Vagina (tissue), 2 donors: ENCODE measurements at regions not wholly inside any gene's neighbourhood (a gene's known extent, or its start where the extent isn't known, plus 50 kb on each side); places are given as distances from the start of the nearest gene placed in this dataset.

Experiments used
- DNase-seq, 2 donors: peaks; one replicate each; pipeline ENCODE4 v3.0.0-alpha.2; 2017; ENCODE audit errors: extremely low spot score in 2 of 2
- H3K27ac ChIP-seq: fragments of 200-600 bp; sonication (generic); one replicate; pipeline ENCODE4 v1.5.1; 2019
- H3K27me3 ChIP-seq: fragments of 200-600 bp; sonication (generic); one replicate; pipeline ENCODE4 v1.5.1; 2019
- H3K36me3 ChIP-seq, 2 donors: fragments of 200-600 bp; sonication (generic); one replicate each; pipeline ENCODE4 v1.5.1; 2017 to 2019
- H3K4me1 ChIP-seq: fragments of 200-600 bp; sonication (generic); one replicate; pipeline ENCODE4 v1.5.1; 2019
- H3K4me3 ChIP-seq, 2 donors: fragments of 200-600 bp; sonication (generic); 1 replicate in 1 of 2; 2 replicates in 1 of 2; pipeline ENCODE4 v1.5.1; 2016 to 2019
- H3K9me3 ChIP-seq: fragments of 200-600 bp; sonication (generic); one replicate; pipeline ENCODE4 v1.5.1; 2019
- CTCF ChIP-seq, 3 experiments: fragments of 450-650 bp in 2 of 3; fragments of 200-600 bp in 1 of 3; sonication (generic) in 1 of 3; IDR thresholded peaks; one replicate each; pipeline ENCODE4 v1.5.1; 2017 to 2019; ENCODE audit warnings: antibody characterized with exemption in 3 of 3, mild to moderate bottlenecking in 2 of 3, moderate library complexity in 2 of 3
- POLR2A ChIP-seq, 2 donors: fragments of 450-650 bp; IDR thresholded peaks; one replicate each; pipeline ENCODE4 v1.6.1; 2017; ENCODE audit warnings: antibody characterized with exemption in 2 of 2, mild to moderate bottlenecking in 2 of 2, moderate library complexity in 2 of 2
- POLR2AphosphoS5 ChIP-seq, 2 donors: sonication (generic); formaldehyde crosslinking; IDR thresholded peaks; one replicate each; pipeline ENCODE4 v1.9.0; 2017; ENCODE audit warnings: antibody characterized with exemption in 2 of 2, mild to moderate bottlenecking in 2 of 2, low read depth in 1 of 2; ENCODE audit not compliant: insufficient read depth in 1 of 2
- intact Hi-C: fragments of 100-400 bp; cut with DNase I; formaldehyde crosslinking; loops from one replicate; pipeline ENCODE4 v1.15.1; 2023

GRCh38 chr1:4449972-4450371, 204.4 kb upstream of the AJAP1 start:
- intact Hi-C loops, result no loop called here
- Histone ChIP-seq H3K27me3 (no peaks in the 10 kb centered on the region), H3K27ac (no peak overlapping the region), H3K4me3 (no peak overlapping the region), H3K9me3 (no peaks in the 10 kb centered on the region), H3K4me1 (no peaks in the 10 kb centered on the region), H3K36me3 (no peaks in the 10 kb centered on the region)
- DNase-seq, result no peak
- TF ChIP-seq CTCF (IDR thresholded peaks at IDR 0.05) (no peak), POLR2A (IDR thresholded peaks at IDR 0.05) (no peak), POLR2AphosphoS5 (IDR thresholded peaks at IDR 0.05; ENCODE audit: insufficient read depth in 1 of 2, low read depth in 1 of 2) (no peak)

- TF ChIP-seq POLR2A (IDR thresholded peaks at IDR 0.05) (no peak), POLR2AphosphoS5 (IDR thresholded peaks at IDR 0.05; ENCODE audit: insufficient read depth in 1 of 2, low read depth in 1 of 2) (no peak), CTCF (IDR thresholded peaks at IDR 0.05) (no peak)
- H3K27me3 ChIP-seq, result no peaks in the 10 kb centered on the region
- intact Hi-C loops, result no loop called here
- no peaks in the 10 kb centered on the region for H3K36me3 ChIP-seq
- H3K9me3 ChIP-seq, result no peaks in the 10 kb centered on the region
- H3K27ac ChIP-seq, result no peak overlapping the region
- H3K4me1 ChIP-seq, result no peaks in the 10 kb centered on the region
- H3K4me3 ChIP-seq, result no peak overlapping the region
- no peak for DNase-seq
Observed at GRCh38 chr1:4452701-4453100, 201.7 kb upstream of the AJAP1 start.

- H3K4me3 ChIP-seq, result no peak overlapping the region
- H3K4me1 ChIP-seq, result no peaks in the 10 kb centered on the region
- DNase-seq, result no peak
- H3K36me3 ChIP-seq, result no peaks in the 10 kb centered on the region
- H3K27me3 ChIP-seq, result no peaks in the 10 kb centered on the region
- H3K9me3 ChIP-seq, result no peaks in the 10 kb centered on the region
- TF ChIP-seq CTCF (IDR thresholded peaks at IDR 0.05) (no peak), POLR2A (IDR thresholded peaks at IDR 0.05) (no peak), POLR2AphosphoS5 (IDR thresholded peaks at IDR 0.05; ENCODE audit: insufficient read depth in 1 of 2, low read depth in 1 of 2) (no peak)
- H3K27ac ChIP-seq, result no peak overlapping the region
- intact Hi-C loops, result no loop called here
Observed at GRCh38 chr1:4460052-4460451, 194.4 kb upstream of the AJAP1 start.

- TF ChIP-seq POLR2A (IDR thresholded peaks at IDR 0.05) (no peak), CTCF (IDR thresholded peaks at IDR 0.05) (no peak), POLR2AphosphoS5 (IDR thresholded peaks at IDR 0.05; ENCODE audit: insufficient read depth in 1 of 2, low read depth in 1 of 2) (no peak)
- DNase-seq, result no peak
- H3K4me1 ChIP-seq, result no peaks in the 10 kb centered on the region
Observed at GRCh38 chr1:4460651-4461050, 193.8 kb upstream of the AJAP1 start.

GRCh38 chr1:4461726-4462290, 192.6 kb upstream of the AJAP1 start:
- H3K4me1 ChIP-seq, result no peaks in the 10 kb centered on the region
- H3K27me3 ChIP-seq, result no peaks in the 10 kb centered on the region
- H3K9me3 ChIP-seq, result no peaks in the 10 kb centered on the region
- H3K36me3 ChIP-seq, result no peaks in the 10 kb centered on the region
- TF ChIP-seq POLR2AphosphoS5 (IDR thresholded peaks at IDR 0.05; ENCODE audit: insufficient read depth in 1 of 2, low read depth in 1 of 2), result no peak
- TF ChIP-seq CTCF (IDR thresholded peaks at IDR 0.05), result no peak
- no peak for TF ChIP-seq POLR2A (IDR thresholded peaks at IDR 0.05)
- intact Hi-C loops, result no loop called here
- H3K27ac ChIP-seq, result no peak overlapping the region
- DNase-seq, result no peak
- H3K4me3 ChIP-seq, result no peak overlapping the region

More at GRCh38 chr1:4460651-4461050, 193.8 kb upstream of the AJAP1 start:
- no peaks in the 10 kb centered on the region for H3K27me3 ChIP-seq
- no peak overlapping the region for H3K4me3 ChIP-seq
- H3K27ac ChIP-seq, result no peak overlapping the region
- H3K36me3 ChIP-seq, result no peaks in the 10 kb centered on the region
- intact Hi-C loops, result no loop called here
- no peaks in the 10 kb centered on the region for H3K9me3 ChIP-seq
